ENCODE measurements at regions not wholly inside any gene's neighbourhood (a gene's known extent, or its start where the extent isn't known, plus 50 kb on each side); places are given as distances from the start of the nearest gene placed in this dataset.

- no peak overlapping the region for H3K9ac ChIP-seq (ENCODE audit: low read length)
- Mint-ChIP-seq H3K4me3 (no peak overlapping the region), H3K9me3 (ENCODE audit: insufficient read depth) (no peaks in the 10 kb centered on the region), H3K27me3 (no peaks in the 10 kb centered on the region), H3K27ac (no peak overlapping the region), H3K4me1 (no peaks in the 10 kb centered on the region)
- ChIA-PET POLR2A (no interaction called here), CTCF (no interaction called here)
- no CpG with 5 or more reads among the region's 2 CpGs for WGBS (ENCODE audit: insufficient coverage)
- no peaks in the 10 kb centered on the region for H3K79me2 ChIP-seq (ENCODE audit: control insufficient read depth, insufficient read depth, low read length)
- H3K4me3 ChIP-seq (ENCODE audit: control extremely low read depth in 1 of 5, extremely low read depth in 1 of 5, insufficient read depth in 1 of 5, low read depth in 2 of 5, low read length in 4 of 5) = no peak overlapping the region
- TF ChIP-seq EZH2 (IDR thresholded peaks at IDR 0.05; ENCODE audit: borderline replicate concordance, insufficient read depth, low read depth, low read length, poor library complexity, severe bottlenecking) (no peak), CTCF (IDR thresholded peaks at IDR 0.05) (no peak)
- H2AFZ ChIP-seq (ENCODE audit: insufficient read depth, low read depth, low read length, poor library complexity, severe bottlenecking) = no peak overlapping the region
- no peaks in the 10 kb centered on the region for H4K20me1 ChIP-seq (ENCODE audit: control insufficient read depth, insufficient read depth, low read length, poor library complexity, severe bottlenecking)
- DNase-seq (no peak), ATAC-seq (ENCODE audit: low read depth) (no peak)
- H3K27ac ChIP-seq (ENCODE audit: low read length in 2 of 2) = no peak overlapping the region
- H3K9me3 ChIP-seq (ENCODE audit: control extremely low read depth in 1 of 3, control insufficient read depth in 2 of 3, insufficient read depth in 1 of 3, low read length in 2 of 3) = no peaks in the 10 kb centered on the region
- H3K36me3 ChIP-seq (replicated peaks in 1 of 2; ENCODE audit: control extremely low read depth in 1 of 2, control insufficient read depth in 1 of 2, extremely low read depth in 1 of 2, insufficient read depth in 2 of 2, low read length in 1 of 2) = no peaks in the 10 kb centered on the region
- no peaks in the 10 kb centered on the region for H3K4me1 ChIP-seq (ENCODE audit: control insufficient read depth in 2 of 2, insufficient read depth in 2 of 2, low read length in 2 of 2)
- H3K4me2 ChIP-seq (replicated peaks; ENCODE audit: low read depth, low read length, poor library complexity, severe bottlenecking) = no peak overlapping the region
- H3K27me3 ChIP-seq (replicated peaks in 1 of 4; ENCODE audit: control extremely low read depth in 1 of 4, control insufficient read depth in 3 of 4, insufficient read depth in 4 of 4, low read length in 3 of 4) = no peaks in the 10 kb centered on the region
- intact Hi-C loops (cut with micrococcal nuclease) = no loop called here
Measured at GRCh38 chr2:209046163-209046562, 377.7 kb upstream of the MAP2 start.

GRCh38 chr2:209049608-209050007 is 374.2 kb upstream of the MAP2 start:
- no peak overlapping the region for H3K9ac ChIP-seq (ENCODE audit: low read length)
- ChIA-PET CTCF (no interaction called here), POLR2A (no interaction called here)
- no peaks in the 10 kb centered on the region for H4K20me1 ChIP-seq (ENCODE audit: control insufficient read depth, insufficient read depth, low read length, poor library complexity, severe bottlenecking)
- H3K4me3 Mint-ChIP-seq = no peak overlapping the region
- no peaks in the 10 kb centered on the region for H3K27me3 ChIP-seq (replicated peaks in 1 of 4; ENCODE audit: control extremely low read depth in 1 of 4, control insufficient read depth in 3 of 4, insufficient read depth in 4 of 4, low read length in 3 of 4)
- H3K27ac Mint-ChIP-seq = no peak overlapping the region
- H2AFZ ChIP-seq (ENCODE audit: insufficient read depth, low read depth, low read length, poor library complexity, severe bottlenecking) = no peak overlapping the region
- H3K4me1 ChIP-seq (ENCODE audit: control insufficient read depth in 2 of 2, insufficient read depth in 2 of 2, low read length in 2 of 2) = no peaks in the 10 kb centered on the region
- no peak overlapping the region for H3K4me3 ChIP-seq (ENCODE audit: control extremely low read depth in 1 of 5, extremely low read depth in 1 of 5, insufficient read depth in 1 of 5, low read depth in 2 of 5, low read length in 4 of 5)
- ATAC-seq (ENCODE audit: low read depth) (no peak), DNase-seq (no peak)
- H3K4me2 ChIP-seq (replicated peaks; ENCODE audit: low read depth, low read length, poor library complexity, severe bottlenecking) = no peak overlapping the region
- no peaks in the 10 kb centered on the region for H3K79me2 ChIP-seq (ENCODE audit: control insufficient read depth, insufficient read depth, low read length)
- no peak for TF ChIP-seq CTCF (IDR thresholded peaks at IDR 0.05)
- TF ChIP-seq EZH2 (IDR thresholded peaks at IDR 0.05; ENCODE audit: borderline replicate concordance, insufficient read depth, low read depth, low read length, poor library complexity, severe bottlenecking) = no peak
- H3K27me3 Mint-ChIP-seq = no peaks in the 10 kb centered on the region
- intact Hi-C loops (cut with micrococcal nuclease) = no loop called here
- no CpG with 5 or more reads among the region's 3 CpGs for WGBS (ENCODE audit: insufficient coverage)
- H3K27ac ChIP-seq (ENCODE audit: low read length in 2 of 2) = no peak overlapping the region
- H3K4me1 Mint-ChIP-seq = no peaks in the 10 kb centered on the region
- no peaks in the 10 kb centered on the region for H3K9me3 Mint-ChIP-seq (ENCODE audit: insufficient read depth)
- H3K9me3 ChIP-seq (ENCODE audit: control extremely low read depth in 1 of 3, control insufficient read depth in 2 of 3, insufficient read depth in 1 of 3, low read length in 2 of 3) = no peaks in the 10 kb centered on the region
- no peaks in the 10 kb centered on the region for H3K36me3 ChIP-seq (replicated peaks in 1 of 2; ENCODE audit: control extremely low read depth in 1 of 2, control insufficient read depth in 1 of 2, extremely low read depth in 1 of 2, insufficient read depth in 2 of 2, low read length in 1 of 2)
